ENCODE measurements at regions not wholly inside any gene's neighbourhood (a gene's known extent, or its start where the extent isn't known, plus 50 kb on each side); places are given as distances from the start of the nearest gene placed in this dataset.
A peak's percentile ranks its signal among the peaks of the same experiment; 100 is the strongest.

DNA sequence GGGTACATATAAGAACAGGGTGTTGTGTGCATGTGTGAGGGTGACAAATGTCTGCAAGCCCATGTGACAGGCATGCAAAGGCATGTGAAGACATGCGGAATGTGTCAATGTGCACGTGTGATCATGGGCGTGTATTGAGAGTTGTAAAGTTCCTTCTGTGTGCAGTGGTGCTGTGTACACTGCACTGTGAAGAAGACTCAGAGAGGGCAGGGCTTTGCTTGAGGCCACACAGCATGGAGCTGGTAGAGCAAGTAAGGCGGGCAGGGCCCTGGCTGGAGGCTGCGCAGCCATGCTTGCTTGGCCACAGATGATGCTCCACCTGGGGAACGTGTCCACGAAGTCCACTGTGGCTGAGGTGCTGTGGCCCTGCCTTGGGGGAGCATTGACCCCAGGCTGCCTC lies 66.8 kb downstream of the PTPRS start:
- Mint-ChIP-seq H3K27me3 (peaks cover 2% of the 10 kb centered on the region), H3K4me3 (no peak overlapping the region), H3K4me1 (peaks cover 6% of the 10 kb centered on the region), H3K9me3 (ENCODE audit: insufficient read depth) (no peaks in the 10 kb centered on the region), H3K27ac (no peak overlapping the region)
- CTCF ChIA-PET = no interaction called here
- H3K4me2 ChIP-seq (replicated peaks; ENCODE audit: low read depth, low read length, poor library complexity, severe bottlenecking) = no peak overlapping the region
- H3K27me3 ChIP-seq (replicated peaks in 1 of 4; ENCODE audit: control extremely low read depth in 1 of 4, control insufficient read depth in 3 of 4, insufficient read depth in 4 of 4, low read length in 3 of 4) = no peaks in the 10 kb centered on the region
- no peak overlapping the region for H3K4me3 ChIP-seq (ENCODE audit: control extremely low read depth in 1 of 5, extremely low read depth in 1 of 5, insufficient read depth in 1 of 5, low read depth in 2 of 5, low read length in 4 of 5)
- H3K36me3 ChIP-seq (replicated peaks in 1 of 2; ENCODE audit: control extremely low read depth in 1 of 2, control insufficient read depth in 1 of 2, extremely low read depth in 1 of 2, insufficient read depth in 2 of 2, low read length in 1 of 2) = no peaks in the 10 kb centered on the region
- H2AFZ ChIP-seq (ENCODE audit: insufficient read depth, low read depth, low read length, poor library complexity, severe bottlenecking) = no peak overlapping the region
- POLR2A ChIA-PET = no interaction called here
- no peak for DNase-seq
- no peak overlapping the region for H3K9ac ChIP-seq (ENCODE audit: low read length)
- peaks cover 0 to 7% of the 10 kb centered on the region in 2 donors for H3K4me1 ChIP-seq (ENCODE audit: control insufficient read depth in 2 of 2, insufficient read depth in 2 of 2, low read length in 2 of 2)
- TF ChIP-seq EZH2 (IDR thresholded peaks at IDR 0.05; ENCODE audit: borderline replicate concordance, insufficient read depth, low read depth, low read length, poor library complexity, severe bottlenecking) (no peak), CTCF (IDR thresholded peaks at IDR 0.05) (no peak)
- intact Hi-C loops (cut with micrococcal nuclease) = no loop called here
- WGBS (ENCODE audit: insufficient coverage) = 98% methylated on average over 6 of the region's 7 CpGs
- H3K27ac ChIP-seq (ENCODE audit: low read length in 2 of 2) = no peak overlapping the region
- no peaks in the 10 kb centered on the region for H3K79me2 ChIP-seq (ENCODE audit: control insufficient read depth, insufficient read depth, low read length)
- ATAC-seq (ENCODE audit: low read depth) = no peak
- H4K20me1 ChIP-seq (ENCODE audit: control insufficient read depth, insufficient read depth, low read length, poor library complexity, severe bottlenecking) = no peaks in the 10 kb centered on the region
- peaks cover 0 to 2% (median 0%) of the 10 kb centered on the region in 3 donors for H3K9me3 ChIP-seq (ENCODE audit: control extremely low read depth in 1 of 3, control insufficient read depth in 2 of 3, insufficient read depth in 1 of 3, low read length in 2 of 3)

DNA sequence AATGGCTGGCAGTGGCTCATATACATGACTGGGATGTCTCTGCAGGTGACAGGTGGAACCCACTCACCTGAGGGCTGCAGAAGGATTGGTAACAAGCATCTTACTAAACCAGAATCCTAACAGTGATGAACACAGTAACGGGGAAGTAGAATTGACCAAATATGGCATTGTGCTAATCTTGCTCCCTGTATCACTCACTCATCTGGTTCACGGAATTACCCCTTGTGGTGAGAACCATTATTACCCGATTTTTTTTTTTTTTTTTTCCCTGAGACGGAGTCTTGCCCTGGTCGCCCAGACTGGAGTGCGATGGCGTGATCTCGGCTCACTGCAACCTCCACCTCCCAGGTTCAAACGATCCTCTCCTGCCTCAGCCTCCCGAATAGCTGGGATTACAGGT lies 69.5 kb downstream of the PTPRS start:
- Histone ChIP-seq H2AFZ (ENCODE audit: insufficient read depth, low read depth, low read length, poor library complexity, severe bottlenecking) (no peak overlapping the region), H3K27me3 (replicated peaks in 1 of 4; ENCODE audit: control extremely low read depth in 1 of 4, control insufficient read depth in 3 of 4, insufficient read depth in 4 of 4, low read length in 3 of 4) (no peaks in the 10 kb centered on the region), H3K9ac (ENCODE audit: low read length) (no peak overlapping the region), H3K4me2 (replicated peaks; ENCODE audit: low read depth, low read length, poor library complexity, severe bottlenecking) (no peak overlapping the region), H3K36me3 (replicated peaks in 1 of 2; ENCODE audit: control extremely low read depth in 1 of 2, control insufficient read depth in 1 of 2, extremely low read depth in 1 of 2, insufficient read depth in 2 of 2, low read length in 1 of 2) (no peaks in the 10 kb centered on the region), H3K9me3 (ENCODE audit: control extremely low read depth in 1 of 3, control insufficient read depth in 2 of 3, insufficient read depth in 1 of 3, low read length in 2 of 3) (peaks cover 0 to 2% (median 0%) of the 10 kb centered on the region in 3 donors), H3K79me2 (ENCODE audit: control insufficient read depth, insufficient read depth, low read length) (no peaks in the 10 kb centered on the region), H3K4me1 (ENCODE audit: control insufficient read depth in 2 of 2, insufficient read depth in 2 of 2, low read length in 2 of 2) (no peaks in the 10 kb centered on the region), H3K27ac (ENCODE audit: low read length in 2 of 2) (no peak overlapping the region), H4K20me1 (ENCODE audit: control insufficient read depth, insufficient read depth, low read length, poor library complexity, severe bottlenecking) (no peaks in the 10 kb centered on the region), H3K4me3 (ENCODE audit: control extremely low read depth in 1 of 5, extremely low read depth in 1 of 5, insufficient read depth in 1 of 5, low read depth in 2 of 5, low read length in 4 of 5) (no peak overlapping the region)
- TF ChIP-seq CTCF (IDR thresholded peaks at IDR 0.05) = peak; percentile 17
- TF ChIP-seq EZH2 (IDR thresholded peaks at IDR 0.05; ENCODE audit: borderline replicate concordance, insufficient read depth, low read depth, low read length, poor library complexity, severe bottlenecking) = no peak
- no peak overlapping the region for H3K27ac Mint-ChIP-seq
- H3K9me3 Mint-ChIP-seq (ENCODE audit: insufficient read depth) = no peaks in the 10 kb centered on the region
- H3K4me1 Mint-ChIP-seq = no peaks in the 10 kb centered on the region
- 83% methylated on average over 3 of the region's 10 CpGs for WGBS (ENCODE audit: insufficient coverage)
- intact Hi-C loops (cut with micrococcal nuclease) = no loop called here
- DNase-seq (no peak), ATAC-seq (ENCODE audit: low read depth) (no peak)
- H3K27me3 Mint-ChIP-seq = peaks cover 2% of the 10 kb centered on the region
- H3K4me3 Mint-ChIP-seq = no peak overlapping the region
- ChIA-PET POLR2A (no interaction called here), CTCF (no interaction called here)
